ENCODE measurements at regions not wholly inside any gene's neighbourhood (a gene's known extent, or its start where the extent isn't known, plus 50 kb on each side); places are given as distances from the start of the nearest gene placed in this dataset.

- H3K4me1 ChIP-seq (ENCODE audit: control insufficient read depth, insufficient read depth, low read length): no peaks in the 10 kb centered on the region
- Mint-ChIP-seq H3K27me3 (ENCODE audit: low read depth in 2 of 2) (no peaks in the 10 kb centered on the region), H3K36me3 (no peaks in the 10 kb centered on the region), H3K4me3 (no peak overlapping the region), H3K9me3 (peaks cover 11 to 23% of the 10 kb centered on the region in 2 donors), H3K27ac (no peak overlapping the region), H3K4me1 (no peaks in the 10 kb centered on the region)
- H3K4me3 ChIP-seq (ENCODE audit: low read length): no peak overlapping the region
- intact Hi-C loops (cut with micrococcal nuclease): no loop called here
- ATAC-seq (no peak), DNase-seq (no peak)
- TF ChIP-seq CTCF (IDR thresholded peaks at IDR 0.05): no peak
- WGBS (ENCODE audit: insufficient coverage): 84% methylated on average over 7 of the region's 7 CpGs
- H3K27ac ChIP-seq (ENCODE audit: low read length): no peak overlapping the region
- no peaks in the 10 kb centered on the region for H3K36me3 ChIP-seq (ENCODE audit: control insufficient read depth, insufficient read depth, low read length)
- no peaks in the 10 kb centered on the region for H3K27me3 ChIP-seq (ENCODE audit: control insufficient read depth, insufficient read depth, low read length)
- H3K9me3 ChIP-seq (ENCODE audit: control insufficient read depth, insufficient read depth, low read length): peaks cover 6% of the 10 kb centered on the region
Measured at GRCh38 chr13:90008707-90009149, 1338.8 kb upstream of the MIR17HG start.

- Histone ChIP-seq H3K27ac (ENCODE audit: low read length) (no peak overlapping the region), H3K36me3 (ENCODE audit: control insufficient read depth, insufficient read depth, low read length) (no peaks in the 10 kb centered on the region), H3K27me3 (ENCODE audit: control insufficient read depth, insufficient read depth, low read length) (no peaks in the 10 kb centered on the region), H3K4me1 (ENCODE audit: control insufficient read depth, insufficient read depth, low read length) (no peaks in the 10 kb centered on the region), H3K9me3 (ENCODE audit: control insufficient read depth, insufficient read depth, low read length) (peaks cover 3% of the 10 kb centered on the region), H3K4me3 (ENCODE audit: low read length) (no peak overlapping the region)
- no CpG with 5 or more reads among the region's 1 CpG for WGBS (ENCODE audit: insufficient coverage)
- no peak for TF ChIP-seq CTCF (IDR thresholded peaks at IDR 0.05)
- Mint-ChIP-seq H3K27me3 (ENCODE audit: low read depth in 2 of 2) (no peaks in the 10 kb centered on the region), H3K36me3 (no peaks in the 10 kb centered on the region), H3K9me3 (peaks cover 9 to 30% of the 10 kb centered on the region in 2 donors), H3K4me1 (no peaks in the 10 kb centered on the region), H3K27ac (no peak overlapping the region), H3K4me3 (no peak overlapping the region)
- intact Hi-C loops (cut with micrococcal nuclease): no loop called here
- DNase-seq (no peak), ATAC-seq (no peak)
Measured at GRCh38 chr13:90014038-90014437, 1333.4 kb upstream of the MIR17HG start.

DNA sequence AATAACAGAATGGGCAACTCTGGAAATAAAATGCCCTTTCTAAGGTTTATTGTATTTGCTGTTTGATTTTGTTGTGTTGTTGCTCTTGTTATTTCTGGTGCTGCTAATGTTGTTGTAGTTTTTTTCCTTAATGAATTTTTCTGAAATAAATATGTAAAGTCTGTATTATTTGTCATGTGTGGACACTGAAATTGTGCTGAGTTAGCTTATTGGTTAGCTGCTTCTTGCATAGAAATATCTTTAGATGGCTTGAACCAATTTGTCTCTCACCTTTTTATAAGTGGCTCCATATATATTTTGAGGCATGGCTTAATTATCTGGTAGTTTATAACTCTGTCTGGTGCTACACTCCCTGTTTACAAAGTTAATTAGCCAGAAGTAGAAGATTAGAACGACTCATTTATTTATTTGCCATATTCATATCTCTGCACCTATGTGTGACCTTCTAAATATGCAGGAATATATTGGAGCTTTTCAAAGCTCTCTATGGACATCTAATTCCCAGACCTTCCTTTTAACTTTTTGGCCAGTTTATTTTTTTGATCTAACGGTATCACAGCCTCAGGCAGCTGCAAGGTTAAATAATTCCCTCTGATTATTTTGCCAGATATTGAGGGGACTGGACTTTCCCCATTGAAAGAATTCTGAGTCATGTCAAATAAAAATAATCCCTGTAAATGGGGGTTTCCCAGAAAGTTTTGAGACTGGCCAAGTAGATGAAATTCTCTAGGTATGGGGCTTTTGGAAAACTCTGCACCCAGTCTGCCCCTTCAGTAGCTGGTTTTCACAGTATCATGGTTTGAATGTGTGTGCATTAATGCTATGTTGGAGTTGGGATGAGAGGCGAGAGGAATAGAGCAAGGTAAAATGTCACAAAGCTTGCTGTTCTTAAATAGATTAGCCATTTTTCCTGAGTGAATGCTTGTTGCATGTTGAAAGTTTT is 1331.7 kb upstream of the MIR17HG start:
- no peak overlapping the region for H3K4me3 ChIP-seq (ENCODE audit: low read length)
- no peak overlapping the region for H3K27ac ChIP-seq (ENCODE audit: low read length)
- H3K4me1 ChIP-seq (ENCODE audit: control insufficient read depth, insufficient read depth, low read length): no peaks in the 10 kb centered on the region
- H3K36me3 ChIP-seq (ENCODE audit: control insufficient read depth, insufficient read depth, low read length): no peaks in the 10 kb centered on the region
- no peak overlapping the region for H3K27ac Mint-ChIP-seq
- DNase-seq: no peak
- intact Hi-C loops (cut with micrococcal nuclease): no loop called here
- no peaks in the 10 kb centered on the region for H3K4me1 Mint-ChIP-seq
- H3K27me3 Mint-ChIP-seq (ENCODE audit: low read depth in 2 of 2): no peaks in the 10 kb centered on the region
- H3K4me3 Mint-ChIP-seq: no peak overlapping the region
- WGBS (ENCODE audit: insufficient coverage): 92% methylated on average over 3 of the region's 3 CpGs
- no peaks in the 10 kb centered on the region for H3K27me3 ChIP-seq (ENCODE audit: control insufficient read depth, insufficient read depth, low read length)
- peaks cover 3% of the 10 kb centered on the region for H3K9me3 ChIP-seq (ENCODE audit: control insufficient read depth, insufficient read depth, low read length)
- no peaks in the 10 kb centered on the region for H3K36me3 Mint-ChIP-seq
- ATAC-seq: no peak
- peaks cover 5 to 28% of the 10 kb centered on the region in 2 donors for H3K9me3 Mint-ChIP-seq
- no peak for TF ChIP-seq CTCF (IDR thresholded peaks at IDR 0.05)
